ENCODE measurements at regions not wholly inside any gene's neighbourhood (a gene's known extent, or its start where the extent isn't known, plus 50 kb on each side); places are given as distances from the start of the nearest gene placed in this dataset.
A peak's percentile ranks its signal among the peaks of the same experiment; 100 is the strongest.
"Not testable (repeated sequence)": the region's sequence is repeated elsewhere in the genome, so short reads cannot be mapped to it uniquely, and the experiment has no call there.

DNA sequence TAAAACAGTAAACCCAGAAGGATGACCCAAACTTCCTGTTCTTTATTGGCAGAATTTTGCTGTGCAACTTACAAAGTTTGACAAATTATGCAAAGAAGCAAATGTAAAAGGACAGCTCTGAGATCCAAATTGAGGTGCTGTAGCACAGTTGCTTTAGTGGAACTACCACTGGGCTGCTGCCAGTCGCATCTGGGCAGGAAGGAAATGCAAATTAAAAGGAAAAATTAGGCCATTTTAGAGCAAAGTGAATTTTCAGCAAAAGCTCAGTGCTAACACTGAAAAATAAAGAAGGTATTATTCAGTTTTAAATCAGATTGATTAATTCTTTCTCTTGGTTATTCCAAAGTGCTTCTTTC lies 104.5 kb downstream of the ZMAT3 start:
- DNase-seq: no peak

- peak in 1 of 2 donors; percentile 2 for DNase-seq
Observed at GRCh38 chr3:178966299-178967176, 105.1 kb downstream of the ZMAT3 start.

GRCh38 chr3:178964551-178964950 lies 107.1 kb downstream of the ZMAT3 start:
- no peak for DNase-seq

GRCh38 chr3:178960918-178961317 lies 110.7 kb downstream of the ZMAT3 start:
- no peak for DNase-seq

GRCh38 chr3:178960181-178960580 lies 111.4 kb downstream of the ZMAT3 start:
- no peak for DNase-seq

DNA sequence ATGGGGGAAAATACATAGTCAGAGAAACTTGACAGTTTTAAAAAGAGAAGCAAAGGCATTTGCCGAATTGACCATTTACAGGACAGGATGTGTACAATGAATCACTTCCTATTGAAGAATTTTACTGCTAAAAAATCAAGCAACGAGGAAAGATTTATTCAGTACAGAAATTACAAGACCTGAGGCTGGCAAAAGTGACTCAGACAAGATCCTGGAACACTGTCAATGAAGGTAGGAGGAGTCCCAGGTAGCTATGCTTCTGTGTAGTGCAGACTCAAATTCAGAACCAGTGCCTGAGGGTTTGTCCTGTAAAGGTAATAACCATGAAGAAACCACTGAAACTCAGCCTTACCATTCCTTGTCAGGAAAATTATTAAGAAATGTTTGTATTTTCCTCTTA lies 120.9 kb downstream of the ZMAT3 start:
- DNase-seq: no peak

GRCh38 chr3:178949896-178950295 lies 121.7 kb downstream of the ZMAT3 start:
- no peak for DNase-seq

DNA sequence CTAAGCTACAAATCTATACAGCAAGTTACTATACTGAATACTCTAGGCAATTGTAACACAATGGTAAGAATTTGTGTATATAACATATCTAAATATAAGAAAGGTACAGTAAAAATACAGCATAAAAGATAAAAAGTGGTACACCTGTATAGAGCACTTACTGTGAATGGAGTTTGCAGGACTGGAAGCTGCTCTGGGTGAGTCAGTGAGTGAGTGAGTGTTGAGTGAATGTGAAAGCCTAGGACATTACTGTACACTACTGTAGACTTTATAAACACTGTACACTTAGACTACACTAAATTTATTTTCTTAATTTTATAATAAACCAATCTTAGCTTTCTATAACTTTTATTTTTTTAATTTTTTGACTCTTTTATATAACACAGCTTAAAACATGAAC lies 123.1 kb downstream of the ZMAT3 start:
- no peak for DNase-seq

GRCh38 chr3:178947738-178948137 lies 123.9 kb downstream of the ZMAT3 start:
- no peak for DNase-seq

GRCh38 chr3:178942261-178942660 lies 129.3 kb downstream of the ZMAT3 start:
- not testable (repeated sequence) for DNase-seq

- no peak for DNase-seq
Observed at GRCh38 chr3:178930116-178930515, 141.5 kb downstream of the ZMAT3 start.

- no peak for DNase-seq
Observed at GRCh38 chr3:178916223-178916622, 155.4 kb downstream of the ZMAT3 start.

DNA sequence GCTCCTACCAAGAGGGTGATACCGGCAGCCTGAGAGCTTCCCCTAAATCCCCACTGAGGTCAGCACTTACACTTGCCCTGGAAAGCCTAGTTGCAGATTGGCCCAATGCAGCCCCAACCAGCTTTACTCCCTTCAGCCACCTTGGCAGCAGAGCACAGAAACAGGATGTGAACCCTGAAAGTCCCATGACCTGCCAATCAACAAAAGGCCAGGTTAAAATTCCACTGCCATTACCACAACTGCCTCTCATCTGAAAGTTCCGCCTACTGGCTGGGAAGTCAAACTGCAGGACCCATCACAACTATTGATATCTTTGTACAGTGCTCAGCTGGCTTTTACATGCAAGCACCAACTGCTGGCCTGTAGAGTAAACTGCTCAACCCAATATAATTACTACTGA lies 156.2 kb downstream of the ZMAT3 start:
- DNase-seq: no peak

GRCh38 chr3:178907081-178907480 lies 164.5 kb downstream of the ZMAT3 start:
- DNase-seq: no peak

DNA sequence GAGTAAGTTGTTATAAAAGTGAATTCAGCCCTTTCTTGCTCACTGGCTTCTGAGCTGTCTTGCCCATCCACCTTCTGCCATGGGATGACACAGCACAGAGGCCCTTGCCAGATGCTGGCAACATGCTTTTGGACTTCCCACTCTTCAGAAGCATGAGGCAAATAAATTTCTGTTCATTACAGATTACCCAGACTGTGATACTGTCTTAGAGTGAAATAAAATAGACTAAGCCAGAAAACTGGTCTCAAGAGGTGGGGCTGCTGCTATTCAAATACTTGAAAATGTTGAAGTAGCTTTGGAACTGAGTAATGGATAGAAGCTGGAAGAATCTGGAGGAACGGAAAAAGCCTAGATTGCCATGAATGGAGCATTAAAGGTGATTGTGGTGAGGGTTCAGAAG lies 170.4 kb downstream of the ZMAT3 start:
- no peak for DNase-seq

DNA sequence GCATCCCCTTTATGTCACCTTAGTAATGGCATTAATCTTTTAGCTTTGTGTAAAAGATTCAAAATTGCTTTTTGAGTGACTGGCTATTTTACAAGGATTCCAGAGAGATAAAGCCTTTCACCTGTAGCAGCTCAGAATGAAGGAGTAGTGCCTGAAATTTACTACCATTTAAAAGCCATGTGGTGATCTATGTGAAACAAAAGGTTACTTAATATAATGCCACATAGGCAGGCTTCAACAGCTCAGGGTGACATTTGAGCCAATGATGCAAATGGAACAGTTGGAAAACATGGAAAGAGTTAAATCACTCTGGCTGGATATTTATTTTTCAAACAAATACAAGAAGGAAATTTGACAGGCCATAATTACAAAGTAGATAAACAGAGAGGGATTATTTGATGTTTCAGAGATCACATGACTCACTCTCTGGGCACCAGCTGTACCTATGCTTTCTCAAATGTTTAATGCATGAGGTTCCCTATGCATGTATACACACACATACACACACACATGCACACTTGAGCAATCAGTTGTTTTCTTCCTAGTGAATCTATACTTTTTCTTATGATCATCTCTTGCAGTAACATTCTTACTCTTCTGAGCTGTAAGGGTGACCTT lies 171.5 kb downstream of the ZMAT3 start:
- no peak for DNase-seq

DNA sequence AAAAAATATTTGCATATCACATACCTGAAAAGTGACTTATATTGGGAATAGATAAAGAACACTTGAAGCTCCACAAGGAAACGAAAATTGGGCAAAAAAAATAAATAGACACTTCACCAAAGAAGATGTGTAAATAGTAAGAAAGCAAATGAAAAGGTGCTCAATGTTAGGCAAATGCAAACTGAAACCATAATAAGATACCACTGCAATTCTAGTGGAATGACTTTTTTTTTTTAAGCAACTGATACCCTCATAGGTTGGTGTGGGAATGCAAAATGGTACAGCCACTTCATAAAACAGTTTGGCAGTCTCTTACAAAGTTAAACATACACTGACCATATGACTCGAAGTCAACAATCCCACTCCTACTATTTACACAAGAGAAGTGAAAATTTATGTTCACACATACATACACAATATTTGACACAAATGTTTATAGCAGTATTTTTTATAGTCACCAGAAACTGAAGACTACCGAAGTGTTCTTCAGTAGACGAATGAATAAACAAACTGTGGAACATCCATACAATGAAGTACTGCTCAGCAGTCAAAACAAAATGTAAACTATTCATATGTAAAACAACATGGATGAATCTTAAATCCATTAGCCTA lies 176.3 kb downstream of the ZMAT3 start:
- no peak for DNase-seq
